Ecto neural progenitor cell (in vitro differentiated cells): ENCODE measurements at regions not wholly inside any gene's neighbourhood (a gene's known extent, or its start where the extent isn't known, plus 50 kb on each side); places are given as distances from the start of the nearest gene placed in this dataset.
A peak's percentile ranks its signal among the peaks of the same experiment; 100 is the strongest.

Source experiments
- DNase-seq: peaks from one replicate; pipeline ENCODE4 v3.0.0-alpha.2; 2018; ENCODE audit warnings: low spot score

DNA sequence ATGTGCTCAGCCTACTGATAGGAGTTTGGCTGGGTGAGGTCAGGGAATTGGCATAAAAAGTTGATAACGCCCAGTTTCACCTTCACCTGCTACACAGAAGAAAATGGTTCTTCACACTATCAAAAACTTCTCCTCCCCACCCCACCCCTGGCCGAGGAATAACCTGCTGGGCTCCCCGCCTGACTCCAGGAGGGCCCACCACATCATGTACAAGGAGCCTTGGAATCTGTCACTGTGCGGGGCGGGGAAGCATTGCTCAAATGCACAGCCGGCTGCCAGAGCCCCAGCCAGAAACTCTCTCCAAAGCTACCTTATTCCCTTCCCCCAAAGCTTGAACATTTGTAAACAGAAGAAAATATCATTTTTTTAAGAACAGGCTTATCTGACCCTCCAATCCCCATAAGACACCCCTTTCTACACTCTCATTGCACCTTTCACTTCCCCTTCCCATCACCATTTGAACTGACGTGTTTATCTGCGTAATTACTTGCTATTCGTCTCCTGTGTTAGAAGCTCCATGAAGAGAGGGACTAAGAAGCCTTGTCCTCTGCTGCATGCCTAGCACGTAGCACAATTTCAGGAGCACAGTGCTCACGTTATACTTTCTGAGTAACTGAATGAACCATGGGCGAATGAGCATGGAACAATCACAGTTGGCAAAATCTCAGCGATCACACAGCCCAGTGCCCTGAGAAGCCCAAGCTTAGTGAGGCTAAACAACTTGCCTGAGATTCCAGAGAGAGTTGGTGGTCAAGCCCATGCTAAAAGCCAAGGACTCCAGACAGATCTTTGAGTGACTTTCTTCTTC is 82.9 kb downstream of the HES1 start:
- no peak for DNase-seq

DNA sequence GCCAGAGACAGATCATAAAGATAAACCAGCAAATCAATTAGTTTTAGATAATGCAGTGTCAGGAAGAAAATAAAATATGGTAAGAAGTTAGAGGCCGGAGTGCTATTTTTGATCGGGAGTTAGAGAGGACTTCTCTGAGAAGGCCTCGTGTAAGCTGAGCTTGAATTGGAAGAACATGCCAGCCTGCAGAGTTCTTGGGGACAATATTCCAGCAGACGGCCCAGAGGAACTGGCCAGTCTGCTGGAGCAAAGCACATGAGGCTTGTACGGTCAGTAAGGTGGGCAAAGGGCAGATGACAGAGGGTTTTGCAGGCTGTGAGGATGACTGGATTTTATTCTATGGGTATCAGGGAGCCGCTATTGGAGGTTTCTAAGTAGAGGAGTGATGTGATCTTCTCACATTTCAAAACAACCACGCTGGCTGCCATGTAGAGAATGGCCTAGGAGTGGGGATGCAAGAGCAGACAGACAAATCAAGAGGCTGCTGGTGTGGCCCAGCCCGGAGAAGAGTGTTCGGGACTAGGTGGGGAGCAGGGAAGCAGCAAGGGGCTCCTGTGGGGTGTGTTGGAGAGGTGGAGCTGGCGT is 84.0 kb downstream of the HES1 start:
- DNase-seq, result no peak

DNA sequence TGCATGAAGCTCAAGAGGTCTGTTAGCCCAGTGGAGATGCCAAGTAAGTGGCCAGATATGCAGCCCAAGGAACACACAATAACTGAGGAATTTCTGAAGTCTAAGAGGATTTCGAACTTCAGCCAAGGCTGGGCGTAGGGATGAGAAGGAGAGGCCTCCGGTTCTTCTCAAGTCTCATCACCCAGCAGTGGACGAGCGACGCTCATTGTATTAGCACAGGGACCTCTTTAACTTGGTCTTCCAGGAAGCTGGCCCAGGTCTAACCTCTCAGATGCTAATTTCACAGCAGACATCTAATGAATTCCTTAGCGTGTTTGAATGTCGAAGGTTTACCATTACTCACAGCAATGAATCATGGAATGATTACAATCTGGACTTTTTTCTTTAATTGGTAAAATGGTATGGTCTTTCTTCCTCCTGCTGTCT is 85.0 kb downstream of the HES1 start:
- DNase-seq, result no peak

DNA sequence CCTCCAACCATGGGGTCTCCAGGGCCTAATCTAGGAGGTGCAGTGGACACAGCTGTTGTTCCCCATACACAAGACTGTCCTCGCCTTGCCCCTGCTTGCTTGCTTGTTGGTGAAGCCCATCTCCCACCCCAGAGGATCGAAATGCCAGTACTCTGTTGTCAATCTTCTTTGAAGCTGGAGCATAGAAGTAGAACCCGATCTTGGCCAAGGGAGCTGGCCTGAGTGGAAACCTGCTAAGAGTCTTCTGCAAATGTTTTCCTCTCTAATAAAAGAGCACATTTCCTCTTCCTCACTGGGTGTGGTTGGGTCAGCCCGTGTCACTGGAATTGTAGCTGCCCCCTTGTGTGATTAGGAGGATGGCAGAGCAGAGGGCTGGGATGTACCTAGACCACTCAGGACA is 85.4 kb downstream of the HES1 start:
- DNase-seq, result no peak

DNA sequence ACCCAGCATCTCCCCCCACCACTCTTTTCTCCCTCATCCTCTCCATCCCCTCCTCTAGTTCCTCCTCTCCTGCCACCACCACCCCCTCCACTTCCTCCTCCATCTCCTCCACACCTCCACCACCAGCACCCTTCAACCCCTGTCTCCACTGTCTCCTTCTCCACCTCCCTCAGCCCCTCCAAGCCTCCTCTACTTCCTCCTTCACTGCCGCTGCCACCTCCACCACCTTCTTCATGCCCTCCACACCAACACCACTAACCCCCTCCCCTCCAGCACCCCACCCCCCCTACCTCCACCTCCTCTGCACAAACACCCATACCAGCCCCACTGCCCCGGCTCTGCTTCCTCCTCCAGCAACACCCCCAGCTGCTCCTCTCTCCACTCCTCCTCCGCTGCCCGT is 88.0 kb downstream of the HES1 start:
- DNase-seq, result no peak

DNA sequence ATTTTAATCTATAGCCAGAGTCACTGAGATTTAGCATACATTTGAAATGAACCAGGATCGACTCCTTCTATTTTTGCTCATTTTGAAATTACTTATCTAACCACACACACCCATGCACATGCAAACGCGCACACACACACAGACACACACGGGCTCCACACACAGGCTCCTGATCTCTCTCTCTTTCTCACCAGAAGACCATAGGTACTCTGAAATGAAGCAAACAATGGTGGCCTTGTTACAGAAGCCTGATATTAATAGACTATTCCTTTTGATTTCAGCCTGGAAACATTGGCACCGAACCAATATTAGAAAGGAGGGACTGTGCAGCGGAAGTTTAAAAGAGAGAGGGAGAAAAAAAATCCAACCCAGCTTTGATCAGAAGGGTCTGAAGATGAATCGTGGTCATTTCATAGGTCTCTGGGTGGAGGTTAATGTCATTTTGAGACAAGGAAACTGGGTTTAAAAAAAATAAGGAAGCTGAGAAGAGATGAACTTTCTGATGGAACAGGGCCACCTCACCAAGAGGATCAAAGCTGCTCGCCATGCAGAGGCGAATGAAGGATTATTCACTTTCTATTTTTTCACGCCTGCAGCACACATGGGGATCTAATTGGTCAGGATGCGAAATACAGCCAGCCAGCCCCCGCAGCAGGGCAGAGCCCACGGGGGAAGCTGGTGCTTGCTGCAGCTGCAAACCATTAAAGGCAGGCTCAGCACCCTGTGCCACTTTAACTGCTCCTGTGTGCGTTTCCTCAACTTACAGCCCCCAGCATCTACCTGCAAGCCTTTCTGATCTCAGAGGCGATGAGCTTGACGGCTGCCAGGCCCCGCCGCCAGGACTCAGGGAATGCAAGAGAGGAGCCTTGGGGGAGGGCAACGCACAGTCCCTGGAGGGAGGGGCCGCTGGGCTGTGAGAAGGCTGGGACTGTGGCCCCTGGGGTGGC is 88.8 kb downstream of the HES1 start:
- no peak for DNase-seq

DNA sequence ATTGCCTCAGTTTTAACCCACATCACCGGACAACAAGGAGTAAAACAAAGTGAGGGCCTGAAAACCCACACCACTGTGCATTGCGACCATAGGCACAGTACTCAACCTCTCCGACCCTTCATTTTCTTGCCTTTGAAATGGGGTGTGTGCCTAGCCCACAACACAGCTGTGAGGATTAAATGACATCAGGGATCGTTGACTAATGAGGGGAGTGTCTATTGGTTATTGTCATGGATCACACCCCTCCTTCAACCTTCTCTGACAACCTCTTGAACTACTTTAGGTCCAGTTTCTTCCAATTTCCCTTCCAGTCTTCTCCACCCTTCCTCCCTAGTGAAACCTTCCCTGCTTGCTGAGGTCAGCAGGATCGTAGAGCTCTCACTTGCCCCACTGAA is 89.5 kb downstream of the HES1 start:
- no peak for DNase-seq

DNA sequence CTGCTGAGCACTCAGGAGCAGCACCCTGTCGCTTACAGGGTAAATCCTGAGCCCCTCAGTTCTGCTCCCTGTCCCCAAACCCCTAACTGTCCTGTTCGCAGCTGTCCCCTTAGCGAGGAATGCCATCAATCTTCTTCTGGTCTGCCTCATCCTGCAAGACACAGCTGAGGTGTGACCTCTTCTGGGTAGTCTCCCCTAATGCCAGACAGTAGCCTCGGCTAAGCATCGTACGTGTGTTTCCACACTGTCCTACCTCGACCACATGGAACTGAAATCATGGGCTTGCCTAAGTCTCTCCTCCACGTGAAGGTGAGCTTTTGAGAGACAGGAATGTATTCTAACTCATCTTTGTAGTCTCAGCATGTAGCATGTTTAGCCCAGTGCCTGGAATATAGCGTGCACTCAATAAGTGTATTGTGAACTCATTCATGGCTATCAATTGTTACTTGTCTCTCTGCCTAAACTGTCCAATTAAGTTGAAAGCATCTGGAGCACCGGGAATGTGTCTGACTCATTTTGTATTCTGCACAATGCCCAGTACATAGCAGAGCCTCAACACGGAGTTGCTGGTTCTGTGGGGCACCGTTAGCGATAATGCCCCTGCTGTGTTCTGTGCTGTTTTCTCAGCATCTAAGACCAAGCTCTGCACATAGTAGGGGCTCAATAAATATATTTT is 90.2 kb downstream of the HES1 start:
- DNase-seq, result no peak

DNA sequence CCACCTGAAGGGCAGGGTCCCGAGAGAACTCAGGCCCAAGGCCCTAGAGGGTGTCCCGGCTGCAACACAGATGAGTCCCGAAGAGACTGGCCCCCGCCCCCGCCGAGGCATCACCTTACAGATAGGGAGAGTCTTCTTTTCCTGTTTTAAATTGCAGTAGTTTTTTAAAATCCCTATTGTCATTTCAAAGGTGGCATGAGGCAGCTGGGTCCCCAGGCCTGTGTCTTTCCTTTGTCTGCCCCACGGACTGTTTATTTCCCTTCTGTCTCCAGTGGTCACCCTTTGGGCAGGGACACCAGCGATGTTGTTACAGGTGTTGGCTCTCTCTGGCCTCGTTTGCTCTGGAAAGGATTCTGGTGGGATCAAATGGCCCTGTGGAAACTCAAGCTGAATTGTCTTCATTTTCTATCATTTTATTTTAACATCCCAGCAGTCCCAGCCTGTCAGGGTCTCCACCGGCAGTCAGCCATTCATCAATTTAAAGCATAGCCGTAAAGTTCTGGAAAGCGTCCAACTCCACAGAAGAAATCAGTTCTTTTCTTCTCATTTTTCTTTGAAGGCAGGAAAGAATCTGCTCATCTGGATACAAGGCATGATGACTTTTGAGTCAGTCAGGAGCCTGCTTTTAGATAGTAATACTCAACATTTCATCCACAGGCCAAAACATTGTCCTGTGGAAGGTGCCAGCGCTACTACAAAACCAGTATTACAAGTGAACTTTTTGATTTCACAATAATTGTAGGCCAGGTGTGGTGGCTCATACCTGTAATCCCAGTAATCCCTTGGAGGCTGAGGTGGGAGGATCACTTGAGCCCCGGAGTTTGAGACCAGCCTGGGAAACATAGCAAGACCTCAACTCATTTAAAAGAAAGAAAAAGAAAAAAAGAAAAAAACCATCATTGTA is 96.2 kb downstream of the HES1 start:
- no peak for DNase-seq

DNA sequence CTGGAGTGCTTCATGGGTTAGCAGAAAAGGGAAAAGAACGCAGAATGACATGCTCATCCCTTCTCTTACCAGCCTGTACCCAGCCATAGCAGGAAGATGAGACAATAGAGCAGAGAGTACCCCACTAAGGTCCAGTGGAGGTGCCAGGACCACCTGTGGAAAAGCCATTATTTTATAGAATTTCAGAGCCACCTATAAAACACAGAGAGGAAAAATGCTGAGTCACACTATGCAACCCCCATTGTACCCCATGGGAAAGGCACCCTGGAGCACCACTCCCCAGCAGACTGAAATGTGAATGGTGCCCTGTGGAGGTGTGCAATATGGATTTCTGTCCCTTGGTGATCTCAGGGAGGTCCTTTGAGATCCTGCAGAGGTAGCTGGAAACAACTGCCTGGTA is 97.2 kb downstream of the HES1 start:
- DNase-seq, result no peak

DNA sequence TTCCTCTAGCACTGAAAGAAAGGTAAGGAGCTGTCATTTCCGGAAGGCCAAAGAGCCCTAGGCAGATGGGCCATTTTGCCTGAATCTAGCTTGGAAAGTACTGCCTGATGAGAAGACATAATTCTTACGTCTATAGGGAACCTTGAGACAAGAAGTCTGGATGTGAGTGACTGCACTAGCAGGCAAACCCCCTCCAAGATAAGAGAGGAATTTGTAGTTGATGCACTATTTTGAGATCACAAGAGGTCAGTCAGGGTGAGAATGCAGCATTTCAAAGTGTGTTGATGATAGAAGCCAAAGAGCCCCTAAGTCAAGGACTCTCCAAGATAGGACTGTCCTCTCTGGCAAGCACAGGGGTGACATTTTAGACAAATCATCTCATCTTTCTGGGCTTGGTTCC is 99.2 kb downstream of the HES1 start:
- DNase-seq, result peak; percentile 15

DNA sequence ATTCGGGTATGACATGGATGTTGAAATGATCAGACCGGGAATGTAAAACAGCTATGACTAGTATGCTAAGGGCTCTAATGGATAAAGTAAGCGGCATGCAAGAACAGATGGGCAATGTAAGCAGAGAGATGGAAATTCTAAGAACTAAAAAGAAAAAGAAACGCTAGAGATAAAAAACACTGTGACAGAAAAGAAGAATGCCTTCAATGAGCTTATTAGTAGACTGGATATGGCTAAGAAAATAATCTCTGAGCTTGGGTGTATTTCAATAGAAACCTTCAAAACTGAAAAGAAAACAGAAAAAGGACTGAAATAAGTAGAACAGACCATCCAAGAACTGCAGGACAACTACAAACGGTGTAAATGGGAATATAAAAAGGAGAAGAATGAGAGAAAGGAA is 101.2 kb downstream of the HES1 start:
- DNase-seq, result no peak

DNA sequence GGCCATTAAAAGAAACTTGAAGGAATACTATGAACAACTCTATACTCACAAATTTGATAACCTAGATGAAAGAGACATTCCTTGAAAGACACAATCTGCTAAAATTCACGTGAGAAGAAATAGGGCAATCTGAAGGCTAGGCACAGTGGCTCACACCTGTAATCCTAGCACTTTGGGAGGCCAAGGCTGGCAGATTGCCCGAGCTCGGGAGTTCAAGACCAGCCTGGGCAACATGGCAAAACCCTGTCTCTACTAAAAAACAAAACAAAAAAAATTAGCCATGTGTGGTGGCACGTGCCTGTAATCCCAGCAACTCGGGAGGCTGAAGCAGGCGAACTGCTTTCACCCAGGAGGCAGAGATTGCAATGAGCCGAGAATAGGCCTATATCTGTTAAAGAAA is 104.8 kb downstream of the HES1 start:
- peak; percentile 8 for DNase-seq

DNA sequence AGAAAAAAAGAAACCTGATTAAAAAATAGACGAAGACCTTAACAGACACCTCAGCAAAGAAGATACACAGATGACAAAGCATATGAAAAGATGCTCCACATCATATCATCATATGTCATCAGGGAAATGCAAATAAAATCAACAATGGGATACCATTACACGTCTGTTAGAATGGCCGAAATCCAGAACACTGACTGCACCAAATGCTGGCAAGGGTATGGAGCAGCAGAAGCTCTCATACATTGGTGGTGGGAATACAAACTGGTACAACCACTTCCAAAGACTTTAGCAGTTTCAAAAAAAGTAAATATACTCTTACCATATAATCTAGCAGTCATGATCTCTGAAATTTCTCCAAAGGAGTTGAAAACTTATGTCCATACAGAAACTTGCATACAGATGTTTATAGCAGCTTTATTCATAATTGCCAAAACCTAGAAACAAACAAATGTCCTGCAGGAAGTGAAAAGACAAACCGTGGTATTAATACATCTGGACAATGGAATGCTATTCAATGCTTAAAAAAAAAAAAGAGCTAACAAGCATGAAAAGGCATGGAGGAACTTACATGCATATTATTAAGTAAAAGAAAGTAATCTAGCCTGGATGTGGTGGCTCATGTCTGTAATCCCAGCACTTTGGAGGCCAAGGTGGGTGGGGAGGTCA is 107.4 kb downstream of the HES1 start:
- DNase-seq, result peak; percentile 11

DNA sequence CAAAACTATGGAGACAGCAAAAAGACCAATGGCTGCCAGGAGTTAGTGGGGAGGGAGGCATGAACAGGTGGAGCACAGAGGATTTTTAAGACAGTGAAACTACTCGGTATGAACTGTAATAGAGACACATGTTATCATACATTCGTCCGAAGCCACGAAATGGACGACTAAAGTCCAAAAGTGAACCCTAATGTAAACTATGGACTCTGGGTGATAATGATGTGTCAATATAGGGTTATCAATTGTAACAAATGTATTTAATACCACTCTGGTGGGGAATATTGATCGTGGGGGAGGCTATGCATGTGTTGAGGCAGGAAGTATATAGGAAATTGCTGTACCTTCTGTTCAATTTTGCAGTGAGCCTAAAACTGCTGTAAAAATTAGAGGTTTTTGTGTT is 107.0 kb downstream of the CPN2 start:
- no peak for DNase-seq

DNA sequence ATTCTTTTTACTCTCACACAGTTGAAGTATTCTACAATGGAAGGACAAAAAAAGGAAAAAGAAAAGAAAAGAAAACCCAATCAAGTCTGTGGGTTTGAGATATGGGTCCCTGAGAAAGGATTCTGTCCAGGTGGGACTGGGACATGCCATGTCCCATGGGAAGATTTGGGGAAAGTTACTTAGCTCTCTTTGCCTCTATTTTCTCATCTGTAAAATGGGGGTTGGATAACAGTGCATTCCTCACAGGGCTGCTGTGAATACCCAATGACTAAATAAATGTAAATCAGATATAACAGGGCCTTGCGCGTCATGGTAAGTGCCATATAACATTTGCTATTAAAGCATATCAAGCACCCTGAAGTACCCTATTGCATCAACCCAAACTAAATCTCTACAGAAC is 105.7 kb downstream of the CPN2 start:
- DNase-seq, result peak; percentile 5

DNA sequence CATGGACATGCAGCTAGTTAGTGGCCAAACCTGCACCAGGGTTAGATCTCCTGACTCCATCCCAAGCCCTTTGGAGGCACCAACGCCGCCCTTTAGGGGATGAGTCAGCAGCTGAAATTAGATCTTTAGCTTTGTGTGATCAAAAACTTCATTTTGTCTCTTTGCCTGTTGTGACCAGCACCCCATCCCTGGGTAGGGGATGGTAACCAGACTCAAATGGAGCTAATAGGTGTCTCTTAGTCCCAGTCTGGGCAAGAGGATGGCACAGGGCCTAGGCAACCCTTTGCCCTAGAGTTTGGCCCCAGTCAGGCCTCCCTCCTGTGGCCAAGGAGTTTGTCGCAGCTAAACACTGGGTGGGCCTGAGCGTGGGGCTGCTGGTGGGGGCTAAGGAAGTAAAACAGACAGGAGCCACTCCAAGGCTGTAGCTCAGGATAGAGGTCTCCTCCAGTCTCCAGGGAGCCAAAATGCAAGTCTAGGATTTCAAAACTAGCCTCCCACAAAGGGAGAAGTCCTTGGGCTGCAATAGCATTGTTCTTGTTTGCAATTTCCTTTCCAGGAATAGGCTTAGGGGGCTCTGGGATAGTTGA is 105.1 kb downstream of the CPN2 start:
- DNase-seq, result peak; percentile 50

DNA sequence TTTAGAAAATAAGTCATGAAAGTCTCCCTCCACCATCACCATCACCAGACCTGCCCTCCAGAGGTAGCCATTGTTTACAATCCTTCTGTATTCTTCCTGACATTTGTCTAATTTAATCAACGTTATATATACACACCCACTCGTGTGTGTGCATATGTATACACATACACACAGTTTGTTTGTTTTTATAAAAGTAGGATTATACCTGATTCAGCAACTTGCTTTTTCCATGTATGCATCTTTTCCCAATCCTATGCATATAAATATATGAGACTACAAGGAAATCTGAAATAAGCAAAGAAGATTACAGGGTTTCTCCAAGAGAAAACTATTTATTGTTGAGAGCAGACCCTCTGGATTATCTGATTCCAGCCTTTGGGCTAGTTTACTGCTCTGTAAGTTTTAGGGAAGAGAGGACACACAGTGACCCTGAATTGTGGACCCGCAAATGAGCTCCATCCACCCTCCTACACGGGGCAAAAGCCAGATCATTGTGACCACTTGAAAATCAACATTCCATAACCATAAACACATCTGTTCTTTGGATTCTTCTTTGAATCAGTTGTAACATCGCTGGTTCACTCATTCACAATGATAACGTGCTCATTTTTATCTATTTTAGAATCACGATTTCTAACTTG is 104.3 kb downstream of the CPN2 start:
- DNase-seq, result peak; percentile 8

DNA sequence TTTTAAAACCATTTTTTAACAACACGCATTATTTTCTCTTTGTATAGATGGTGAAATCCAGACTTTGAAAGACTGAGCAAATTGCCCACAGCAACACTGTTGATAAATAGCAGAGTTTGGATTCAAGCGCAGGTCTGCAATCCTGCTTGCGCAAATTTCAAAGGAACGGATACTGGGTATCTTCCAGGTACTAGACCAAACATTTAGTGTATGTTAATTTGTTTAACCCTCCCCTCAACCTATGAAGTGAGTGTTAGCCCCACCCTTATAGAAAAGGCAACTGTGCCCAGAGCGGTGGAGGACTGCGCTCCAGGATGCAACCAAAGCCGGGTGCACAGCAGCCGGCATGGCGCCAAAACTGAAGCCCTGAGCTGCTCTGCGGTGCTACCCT is 103.8 kb downstream of the CPN2 start:
- DNase-seq, result peak; percentile 28
